Suppressor macrophage treated with lipopolysaccharide for 4 hours (primary cell): ENCODE measurements at regions not wholly inside any gene's neighbourhood (a gene's known extent, or its start where the extent isn't known, plus 50 kb on each side); places are given as distances from the start of the nearest gene placed in this dataset.

Experiments used
- DNase-seq: peaks from one replicate; pipeline ENCODE4 v3.0.0-alpha.2; 2020

- DNase-seq: no peak
Observed at GRCh38 chr4:24091639-24092233, 201.9 kb upstream of the PPARGC1A start.

GRCh38 chr4:24089851-24090534, 200.1 kb upstream of the PPARGC1A start:
- DNase-seq: no peak

GRCh38 chr4:24080871-24081270, 191.0 kb upstream of the PPARGC1A start:
- DNase-seq: no peak

GRCh38 chr4:24078347-24078962, 188.6 kb upstream of the PPARGC1A start:
- no peak for DNase-seq

GRCh38 chr4:24076811-24077210, 187.0 kb upstream of the PPARGC1A start:
- no peak for DNase-seq

GRCh38 chr4:24073948-24074347, 184.1 kb upstream of the PPARGC1A start:
- no peak for DNase-seq

GRCh38 chr4:24071612-24072372, 181.9 kb upstream of the PPARGC1A start:
- DNase-seq: no peak

GRCh38 chr4:24070117-24070516, 180.3 kb upstream of the PPARGC1A start:
- no peak for DNase-seq

GRCh38 chr4:24067367-24068193, 177.7 kb upstream of the PPARGC1A start:
- DNase-seq: no peak

- DNase-seq: no peak
Observed at GRCh38 chr4:24065974-24066373, 176.1 kb upstream of the PPARGC1A start.

- DNase-seq: no peak
Observed at GRCh38 chr4:24063731-24064130, 173.9 kb upstream of the PPARGC1A start.

- no peak for DNase-seq
Observed at GRCh38 chr4:24060932-24061331, 171.1 kb upstream of the PPARGC1A start.

- no peak for DNase-seq
Observed at GRCh38 chr4:24059839-24060238, 170.0 kb upstream of the PPARGC1A start.

GRCh38 chr4:24057915-24058559, 168.2 kb upstream of the PPARGC1A start:
- DNase-seq: no peak

GRCh38 chr4:24056289-24056688, 166.4 kb upstream of the PPARGC1A start:
- no peak for DNase-seq

- DNase-seq: no peak
Observed at GRCh38 chr4:24055623-24056022, 165.8 kb upstream of the PPARGC1A start.

- DNase-seq: no peak
Observed at GRCh38 chr4:24054910-24055309, 165.1 kb upstream of the PPARGC1A start.

- no peak for DNase-seq
Observed at GRCh38 chr4:24053934-24054333, 164.1 kb upstream of the PPARGC1A start.

- no peak for DNase-seq
Observed at GRCh38 chr4:24044610-24045589, 155.1 kb upstream of the PPARGC1A start.

- no peak for DNase-seq
Observed at GRCh38 chr4:24042094-24042493, 152.2 kb upstream of the PPARGC1A start.

- DNase-seq: no peak
Observed at GRCh38 chr4:24040811-24041210, 151.0 kb upstream of the PPARGC1A start.
